ENCODE measurements at regions not wholly inside any gene's neighbourhood (a gene's known extent, or its start where the extent isn't known, plus 50 kb on each side); places are given as distances from the start of the nearest gene placed in this dataset.
"Not testable (repeated sequence)": the region's sequence is repeated elsewhere in the genome, so short reads cannot be mapped to it uniquely, and the experiment has no call there.

GRCh38 chr12:128040971-128041370, 226.0 kb upstream of the TMEM132C start:
- CTCF ChIA-PET, result no interaction called here
- no peak for DNase-seq (ENCODE audit: low read depth)
- no peak for TF ChIP-seq CTCF (IDR thresholded peaks at IDR 0.05; ENCODE audit: insufficient read depth, low read depth, low read length)
- POLR2A ChIA-PET, result no interaction called here
- no peaks in the 10 kb centered on the region for H3K36me3 ChIP-seq (ENCODE audit: control insufficient read depth, insufficient read depth, low read length)
- no peaks in the 10 kb centered on the region for H3K27me3 ChIP-seq (ENCODE audit: control insufficient read depth, insufficient read depth, low read length)
- H3K4me3 ChIP-seq (ENCODE audit: low read depth, low read length), result no peak overlapping the region

DNA sequence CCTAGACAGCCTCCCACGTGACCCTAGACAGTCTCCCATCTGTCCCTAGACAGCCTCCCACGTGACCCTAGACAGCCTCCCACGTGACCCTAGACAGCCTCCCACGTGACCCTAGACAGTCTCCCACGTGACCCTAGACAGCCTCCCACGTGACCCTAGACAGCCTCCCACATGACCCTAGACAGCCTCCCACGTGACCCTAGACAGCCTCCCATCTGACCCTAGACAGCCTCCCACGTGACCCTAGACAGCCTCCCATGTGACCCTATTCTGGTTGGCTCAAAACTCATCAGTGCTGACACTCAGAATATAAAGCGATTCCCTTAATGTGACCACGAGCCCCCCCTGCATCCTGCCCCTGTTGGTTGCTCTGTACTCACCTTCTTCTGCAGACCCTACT, 224.7 kb upstream of the TMEM132C start:
- POLR2A ChIA-PET; DNase-seq (ENCODE audit: low read depth); H3K36me3 ChIP-seq (ENCODE audit: control insufficient read depth, insufficient read depth, low read length); H3K27me3 ChIP-seq (ENCODE audit: control insufficient read depth, insufficient read depth, low read length); CTCF ChIA-PET; H3K4me3 ChIP-seq (ENCODE audit: low read depth, low read length): not testable (repeated sequence)

DNA sequence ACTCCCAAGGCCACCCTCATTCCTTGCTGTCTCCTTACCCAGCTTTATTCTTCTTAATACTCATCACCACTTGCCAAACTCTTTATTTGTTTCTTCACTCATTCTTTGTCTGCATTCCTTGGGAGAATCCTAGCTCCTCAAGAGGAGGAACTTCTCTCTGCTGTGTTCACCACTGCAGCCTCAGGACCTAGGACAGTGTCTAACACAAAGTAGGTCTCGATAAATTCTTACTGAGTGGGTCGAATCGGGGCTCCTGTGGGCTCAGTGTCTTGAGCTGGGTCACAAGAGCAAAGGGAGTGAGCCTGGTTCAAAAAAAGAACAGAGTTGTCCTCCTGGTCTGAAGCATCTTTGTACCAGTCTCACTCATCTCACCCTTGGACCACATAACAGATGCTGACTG, 224.1 kb upstream of the TMEM132C start:
- TF ChIP-seq CTCF (IDR thresholded peaks at IDR 0.05; ENCODE audit: insufficient read depth, low read depth, low read length), result no peak
- Histone ChIP-seq H3K4me3 (ENCODE audit: low read depth, low read length) (no peak overlapping the region), H3K27me3 (ENCODE audit: control insufficient read depth, insufficient read depth, low read length) (no peaks in the 10 kb centered on the region), H3K36me3 (ENCODE audit: control insufficient read depth, insufficient read depth, low read length) (no peaks in the 10 kb centered on the region)
- CTCF ChIA-PET, result no interaction called here
- no peak for DNase-seq (ENCODE audit: low read depth)
- POLR2A ChIA-PET, result no interaction called here

DNA sequence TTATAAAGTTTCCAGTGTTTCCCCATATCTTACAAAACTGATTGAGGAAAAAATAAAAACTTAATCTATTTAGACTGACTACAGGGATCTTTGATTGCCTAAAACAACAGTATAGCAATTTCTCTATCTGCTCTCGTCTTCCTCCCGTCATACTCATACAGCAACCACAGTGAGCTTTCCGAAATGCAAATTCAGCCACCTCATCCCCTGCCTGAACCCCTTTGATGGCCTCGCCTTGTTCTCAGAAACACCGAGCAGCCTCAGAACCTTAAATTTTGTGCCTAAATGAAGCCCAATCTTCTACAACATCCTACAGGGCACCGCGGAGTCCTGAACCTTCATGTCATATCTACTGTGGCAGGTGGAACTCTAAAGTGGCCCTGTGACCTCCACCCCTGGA, 223.7 kb upstream of the TMEM132C start:
- POLR2A ChIA-PET, result no interaction called here
- Histone ChIP-seq H3K36me3 (ENCODE audit: control insufficient read depth, insufficient read depth, low read length) (no peaks in the 10 kb centered on the region), H3K4me3 (ENCODE audit: low read depth, low read length) (no peak overlapping the region), H3K27me3 (ENCODE audit: control insufficient read depth, insufficient read depth, low read length) (no peaks in the 10 kb centered on the region)
- CTCF ChIA-PET, result no interaction called here
- TF ChIP-seq CTCF (IDR thresholded peaks at IDR 0.05; ENCODE audit: insufficient read depth, low read depth, low read length), result no peak
- DNase-seq (ENCODE audit: low read depth), result no peak

DNA sequence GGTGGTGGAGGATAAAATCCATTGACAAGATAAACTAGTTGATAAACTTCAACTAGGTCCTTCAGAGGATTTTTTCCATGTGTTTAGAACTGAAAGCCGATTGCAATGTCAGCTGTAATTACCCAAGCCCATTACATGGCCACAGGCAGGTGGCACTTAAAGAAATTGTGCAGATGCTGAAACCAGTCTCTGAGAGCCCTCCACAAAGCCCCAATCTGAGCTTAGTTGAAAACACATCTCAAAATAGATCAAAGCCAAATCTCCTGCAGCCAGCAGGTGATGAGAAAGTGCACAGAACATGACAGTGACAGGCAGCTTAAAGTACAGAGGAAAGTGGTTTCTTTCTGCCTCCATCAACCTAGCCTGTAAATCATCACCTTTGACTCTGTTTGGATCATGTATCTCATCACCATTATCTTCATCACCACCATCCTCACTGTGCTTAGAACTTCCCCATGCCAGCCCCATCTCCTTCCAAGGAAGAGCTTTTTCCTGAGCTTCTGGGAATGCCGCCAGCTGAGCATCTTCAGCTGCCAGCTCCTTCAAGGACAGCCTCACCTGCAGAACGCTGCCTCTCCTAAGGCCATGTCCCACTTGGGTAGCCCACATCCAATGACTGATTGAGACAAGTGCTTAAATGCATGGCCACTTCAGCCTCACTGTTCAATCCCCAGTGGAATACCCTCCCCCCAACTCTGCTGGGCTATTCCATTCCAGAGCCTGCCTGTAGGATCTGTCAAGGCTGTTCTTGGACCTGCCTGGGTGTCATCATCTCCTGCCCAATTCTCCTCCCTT, 219.5 kb upstream of the TMEM132C start:
- POLR2A ChIA-PET, result no interaction called here
- no peak for TF ChIP-seq CTCF (IDR thresholded peaks at IDR 0.05; ENCODE audit: insufficient read depth, low read depth, low read length)
- CTCF ChIA-PET, result interaction anchor here (1.7 kb wide), 1 partner anchor 22 kb away, joined by 3 read pairs; no protein-coding TSS in a partner anchor

GRCh38 chr12:128052331-128052730, 214.6 kb upstream of the TMEM132C start:
- CTCF ChIA-PET, result interaction anchor here (1.3 kb wide), 1 partner anchor 13 kb away, joined by 3 read pairs; no protein-coding TSS in a partner anchor
- Histone ChIP-seq H3K36me3 (ENCODE audit: control insufficient read depth, insufficient read depth, low read length) (no peaks in the 10 kb centered on the region), H3K27me3 (ENCODE audit: control insufficient read depth, insufficient read depth, low read length) (no peaks in the 10 kb centered on the region), H3K4me3 (ENCODE audit: low read depth, low read length) (no peak overlapping the region)
- POLR2A ChIA-PET, result no interaction called here
- no peak for TF ChIP-seq CTCF (IDR thresholded peaks at IDR 0.05; ENCODE audit: insufficient read depth, low read depth, low read length)
- no peak for DNase-seq (ENCODE audit: low read depth)

More for the DNA sequence above, 219.5 kb upstream of the TMEM132C start:
- Histone ChIP-seq H3K36me3 (ENCODE audit: control insufficient read depth, insufficient read depth, low read length) (no peaks in the 10 kb centered on the region), H3K27me3 (ENCODE audit: control insufficient read depth, insufficient read depth, low read length) (no peaks in the 10 kb centered on the region), H3K4me3 (ENCODE audit: low read depth, low read length) (no peak overlapping the region)
- no peak for DNase-seq (ENCODE audit: low read depth)
